GM12878 (cell line): ENCODE measurements at regions not wholly inside any gene's neighbourhood (a gene's known extent, or its start where the extent isn't known, plus 50 kb on each side); places are given as distances from the start of the nearest gene placed in this dataset.

Experiments used
- ATAC-seq: fragments of 200-7000 bp; cut with Tn5 transposase; 3 replicates; pipeline ENCODE4 v1.9.1; 2020; ENCODE audit warnings: mild to moderate bottlenecking, moderate library complexity
- BruUV-seq: library from RNA; stranded (reverse); fragments of 400-500 nt; replicated peaks from 2 replicates; lab custom pipeline; 2021; lab: Mats Ljungman, UMichigan
- CTCF ChIA-PET: fragments of 300-600 bp; sonication (Branson Sonifier 250); formaldehyde crosslinking; extraction: SDS; loops from one replicate; lab custom pipeline; 2021; ENCODE audit warnings: inconsistent platforms; lab: Yijun Ruan, JAX
- POLR2A ChIA-PET: fragments of 350-600 bp; formaldehyde crosslinking; extraction: SDS; loops from one replicate; lab custom pipeline; 2021; ENCODE audit warnings: inconsistent platforms; lab: Charles Lee
- RAD21 ChIA-PET: fragments of 300-600 bp; sonication (Branson Sonifier 250); formaldehyde crosslinking; loops from one replicate; lab custom pipeline; 2023; ENCODE audit warnings: antibody characterized with exemption; ENCODE audit not compliant: unreplicated experiment; lab: Charles Lee
- SMC1A ChIA-PET: fragments of 300-600 bp; sonication (Branson Sonifier 250); formaldehyde crosslinking; loops from one replicate; lab custom pipeline; 2023; ENCODE audit not compliant: unreplicated experiment, uncharacterized antibody; lab: Charles Lee
- DNase-seq: peaks from one replicate; pipeline ENCODE4 v3.0.0-alpha.2; 2011; ENCODE audit warnings: low read depth, low spot score
- FAIRE-seq: peaks from 3 replicates; lab custom pipeline; 2011; peaks lifted over from hg19 to GRCh38; lab: Jason Lieb, UNC
- H2AFZ ChIP-seq: 2 replicates; pipeline ENCODE4 v1.6.0; 2011; ENCODE audit warnings: low read depth, low read length, control low read depth; ENCODE audit not compliant: control insufficient read depth
- H3K27ac ChIP-seq: 2 replicates; pipeline ENCODE4 v1.5.1; 2011; ENCODE audit warnings: control low read depth; ENCODE audit not compliant: control insufficient read depth, insufficient read depth
- H3K27me3 ChIP-seq, 2 experiments: replicated peaks in 1 of 2; 2 replicates each; pipeline versions ENCODE4 v1.6.0 to v1.6.1; 2011; ENCODE audit warnings: low read length in 1 of 2; ENCODE audit not compliant: control insufficient read depth in 2 of 2, insufficient read depth in 2 of 2
- H3K36me3 ChIP-seq, 2 experiments: 2 replicates each; pipeline ENCODE4 v1.5.1; 2011; ENCODE audit warnings: low read length in 1 of 2; ENCODE audit not compliant: control insufficient read depth in 2 of 2, insufficient read depth in 2 of 2
- H3K4me1 ChIP-seq: 2 replicates; pipeline ENCODE4 v1.6.1; 2011; ENCODE audit warnings: mild to moderate bottlenecking, low read length, moderate library complexity, mixed read lengths; ENCODE audit not compliant: control insufficient read depth, insufficient read depth
- H3K4me2 ChIP-seq: 2 replicates; pipeline ENCODE4 v1.6.0; 2011; ENCODE audit warnings: control low read depth; ENCODE audit not compliant: control insufficient read depth, insufficient read depth
- H3K4me3 ChIP-seq: fragments of 200-600 bp; sonication (generic); 2 replicates; pipeline ENCODE4 v1.5.1; 2016
- H3K79me2 ChIP-seq: 2 replicates; pipeline ENCODE4 v1.6.0; 2011; ENCODE audit warnings: low read length; ENCODE audit not compliant: control insufficient read depth, insufficient read depth
- H3K9ac ChIP-seq: 2 replicates; pipeline ENCODE4 v1.8.0; 2011; ENCODE audit warnings: low read length, control low read depth, mixed read lengths; ENCODE audit not compliant: control insufficient read depth, insufficient read depth
- H3K9me3 ChIP-seq: replicated peaks from 3 replicates; pipeline ENCODE4 v1.5.1; 2011; ENCODE audit warnings: mild to moderate bottlenecking, low read length; ENCODE audit not compliant: control insufficient read depth, insufficient read depth
- H4K20me1 ChIP-seq: 2 replicates; pipeline ENCODE4 v1.6.0; 2011; ENCODE audit not compliant: control insufficient read depth, insufficient read depth
- BACH1 ChIP-seq: fragments of 450-650 bp; IDR thresholded peaks from 2 replicates; pipeline ENCODE4 v1.6.1; 2017; ENCODE audit warnings: mild to moderate bottlenecking, borderline replicate concordance
- BCL11A ChIP-seq: IDR thresholded peaks from 2 replicates; pipeline ENCODE4 v1.6.1; 2011; ENCODE audit warnings: low read depth, low read length
- BHLHE40 ChIP-seq, 2 experiments: fragments of 450-650 bp in 1 of 2; IDR thresholded peaks; 2 replicates each; pipeline ENCODE4 v1.6.1; 2011 to 2017; ENCODE audit warnings: low read depth in 2 of 2, borderline replicate concordance in 1 of 2, improper control_type of control experiment in 1 of 2, low read length in 1 of 2, mild to moderate bottlenecking in 1 of 2
- CEBPZ ChIP-seq: fragments of 150-350 bp; IDR thresholded peaks from 2 replicates; pipeline ENCODE4 v1.6.1; 2016; ENCODE audit warnings: low read depth, low read length
- DPF2 ChIP-seq: fragments of 450-650 bp; IDR thresholded peaks from 2 replicates; pipeline ENCODE4 v1.6.1; 2017; ENCODE audit warnings: mild to moderate bottlenecking
- ETV6 ChIP-seq, 2 experiments: fragments of 450-650 bp in 1 of 2; IDR thresholded peaks in 1 of 2; conservative IDR thresholded peaks in 1 of 2; 2 replicates each; pipeline ENCODE4 v1.6.1; 2014; ENCODE audit warnings: antibody characterized with exemption in 1 of 2, borderline replicate concordance in 1 of 2, low read depth in 1 of 2, mild to moderate bottlenecking in 1 of 2, moderate library complexity in 1 of 2
- PKNOX1 ChIP-seq: fragments of 450-650 bp; IDR thresholded peaks from 2 replicates; pipeline ENCODE4 v1.6.1; 2016; ENCODE audit warnings: mild to moderate bottlenecking
- SP1 ChIP-seq: IDR thresholded peaks from one replicate; pipeline ENCODE4 v1.6.1; 2011; ENCODE audit warnings: low read depth, low read length
- SREBF2 ChIP-seq: IDR thresholded peaks from 2 replicates; pipeline ENCODE4 v1.6.1; 2012; ENCODE audit warnings: mild to moderate bottlenecking, low read length
- TBL1XR1 ChIP-seq: IDR thresholded peaks from 2 replicates; pipeline ENCODE4 v1.6.1; 2012; ENCODE audit warnings: low read depth, low read length, improper control_type of control experiment
- TCF7 ChIP-seq: IDR thresholded peaks from 2 replicates; pipeline ENCODE4 v1.6.1; 2014; ENCODE audit warnings: antibody characterized with exemption, borderline replicate concordance
- ZBTB33 ChIP-seq: fragments of 450-650 bp; IDR thresholded peaks from 2 replicates; pipeline ENCODE4 v1.6.1; 2017; ENCODE audit warnings: mild to moderate bottlenecking
- ZSCAN29 ChIP-seq: fragments of 450-650 bp; IDR thresholded peaks from 2 replicates; pipeline ENCODE4 v1.6.1; 2017; ENCODE audit warnings: mild to moderate bottlenecking, moderate library complexity
- WGBS: methylation state at CpG from one replicate; pipeline ENCODE4 v1.1.6; 2016; ENCODE audit warnings: low lambda C conversion rate; ENCODE audit not compliant: insufficient replicate concordance, insufficient coverage; ENCODE audit errors: missing lambda C conversion rate; 5-methylcytosine and 5-hydroxymethylcytosine counted together
- in situ Hi-C: fragments of 300-500 bp; cut with MboI; formaldehyde crosslinking; loops from 9 replicates; pipeline ENCODE4 v1.14.3; 2018; ENCODE audit warnings: mixed read lengths
- intact Hi-C: fragments of 100-400 bp; cut with micrococcal nuclease; formaldehyde crosslinking; loops from one replicate; pipeline ENCODE4 v1.14.2; 2022; ENCODE audit not compliant: unreplicated experiment

- Histone ChIP-seq H3K27me3 (peaks cover 0 to 2% of the 10 kb centered on the region in 2 experiments; a peak in 1 of 4 replicates), H2AFZ (no peak overlapping the region), H3K4me2 (no peak overlapping the region), H3K9ac (no peak overlapping the region), H3K4me3 (no peak overlapping the region), H3K9me3 (no peaks in the 10 kb centered on the region), H3K79me2 (no peaks in the 10 kb centered on the region), H3K27ac (no peak overlapping the region), H4K20me1 (no peaks in the 10 kb centered on the region; the same call in 1 of the 2 replicates), H3K4me1 (no peaks in the 10 kb centered on the region), H3K36me3 (no peaks in the 10 kb centered on the region)
- ChIA-PET RAD21 (interaction anchor here (1.1 to 1.2 kb wide), 2 partner anchors 1033 to 1182 kb away, joined by 3 read pairs; no protein-coding TSS in a partner anchor), POLR2A (no interaction called here), SMC1A (interaction anchor here (0.6 to 3.4 kb wide), 6 partner anchors 11 to 1178 kb away, joined by 3 to 10 read pairs (median 4); no protein-coding TSS in a partner anchor), CTCF (interaction anchor here (0.5 to 1.6 kb wide), 9 partner anchors 11 to 1183 kb away, joined by 3 to 12 read pairs (median 3); no protein-coding TSS in a partner anchor)
- no peak for DNase-seq
- no peak for ATAC-seq
- in situ Hi-C loops (no loop called here), intact Hi-C loops (loop anchor here (1.0 to 10.0 kb wide), 3 partner anchors 152 to 1174 kb away; no protein-coding TSS in a partner anchor)
- no peak for FAIRE-seq
- 31% methylated on average over 8 of the region's 8 CpGs for WGBS
- no TSS peak for BruUV-seq
- TF ChIP-seq ZBTB33: no peak
- no peak for TF ChIP-seq DPF2
- TF ChIP-seq TCF7: no peak
- TF ChIP-seq SREBF2: no peak
- no peak for TF ChIP-seq CEBPZ
- TF ChIP-seq BCL11A: no peak
- TF ChIP-seq SP1: no peak
- TF ChIP-seq PKNOX1: no peak
- no peak for TF ChIP-seq BACH1
- TF ChIP-seq BHLHE40 (IDR thresholded peaks at IDR 0.05; ENCODE audit: borderline replicate concordance in 1 of 2, low read depth in 2 of 2, low read length in 1 of 2): no peak
- TF ChIP-seq ETV6 (conservative IDR thresholded peaks at IDR 0.05 in 1 of 2, IDR thresholded peaks at IDR 0.05 in 1 of 2; ENCODE audit: borderline replicate concordance in 1 of 2, low read depth in 1 of 2): no peak
- TF ChIP-seq ZSCAN29: no peak
- no peak for TF ChIP-seq TBL1XR1
Measured at GRCh38 chr4:16290681-16291420, 64.6 kb upstream of the TAPT1 start.
